HG02610 (cell line): ENCODE measurements at regions not wholly inside any gene's neighbourhood (a gene's known extent, or its start where the extent isn't known, plus 50 kb on each side); places are given as distances from the start of the nearest gene placed in this dataset.
"Not testable (repeated sequence)": the region's sequence is repeated elsewhere in the genome, so short reads cannot be mapped to it uniquely, and the experiment has no call there.

Experiments
- ATAC-seq: cut with Tn5 transposase; IDR thresholded peaks from one replicate; pipeline ENCODE4 v1.9.1; 2021; ENCODE audit warnings: mild to moderate bottlenecking, moderate library complexity; ENCODE audit not compliant: unreplicated experiment

GRCh38 chr13:64755961-64756360 lies 2474.2 kb downstream of the PCDH9 start:
- no peak for ATAC-seq

GRCh38 chr13:64753233-64754000 lies 2476.7 kb downstream of the PCDH9 start:
- no peak for ATAC-seq

- no peak for ATAC-seq
Observed at GRCh38 chr13:64749301-64749700, 2480.8 kb downstream of the PCDH9 start.

GRCh38 chr13:64746845-64747244 lies 2483.3 kb downstream of the PCDH9 start:
- ATAC-seq: no peak

- ATAC-seq: no peak
Observed at GRCh38 chr13:64740493-64740892, 2489.6 kb downstream of the PCDH9 start.

- ATAC-seq: no peak
Observed at GRCh38 chr13:64725492-64725891, 2504.6 kb downstream of the PCDH9 start.

- no peak for ATAC-seq
Observed at GRCh38 chr13:64723724-64724123, 2506.4 kb downstream of the PCDH9 start.

- ATAC-seq: no peak
Observed at GRCh38 chr13:64718116-64718515, 2512.0 kb downstream of the PCDH9 start.

GRCh38 chr13:64716936-64717335 lies 2513.2 kb downstream of the PCDH9 start:
- ATAC-seq: no peak

GRCh38 chr13:64709079-64709478 lies 2521.1 kb downstream of the PCDH9 start:
- ATAC-seq: no peak

GRCh38 chr13:64704121-64704649 lies 2526.0 kb downstream of the PCDH9 start:
- no peak for ATAC-seq

GRCh38 chr13:64697226-64697625 lies 2532.9 kb downstream of the PCDH9 start:
- ATAC-seq: no peak

GRCh38 chr13:64688893-64689677 lies 2541.1 kb downstream of the PCDH9 start:
- no peak for ATAC-seq

- not testable (repeated sequence) for ATAC-seq
Observed at GRCh38 chr13:64686536-64686935, 2543.6 kb downstream of the PCDH9 start.

GRCh38 chr13:64684685-64685431 lies 2545.3 kb downstream of the PCDH9 start:
- ATAC-seq: no peak

- ATAC-seq: no peak
Observed at GRCh38 chr13:64684108-64684507, 2546.0 kb downstream of the PCDH9 start.

GRCh38 chr13:64680739-64681138 lies 2549.4 kb downstream of the PCDH9 start:
- ATAC-seq: no peak

- ATAC-seq: no peak
Observed at GRCh38 chr13:64675255-64675892, 2554.8 kb downstream of the PCDH9 start.

- no peak for ATAC-seq
Observed at GRCh38 chr13:64674126-64674525, 2556.0 kb downstream of the PCDH9 start.

- ATAC-seq: no peak
Observed at GRCh38 chr13:64672751-64673150, 2557.4 kb downstream of the PCDH9 start.
